GM08714 (cell line): ENCODE measurements at regions not wholly inside any gene's neighbourhood (a gene's known extent, or its start where the extent isn't known, plus 50 kb on each side); places are given as distances from the start of the nearest gene placed in this dataset.

Experiments used
- H3K4me3 ChIP-seq: fragments of 200-500 bp; sonication (Bioruptor generic); 2 replicates; pipeline ENCODE4 v1.5.1; 2014; ENCODE audit warnings: mild to moderate bottlenecking, low read length, inconsistent platforms
- ZNF274 ChIP-seq: IDR thresholded peaks from 2 replicates; pipeline ENCODE4 v1.6.1; 2012; ENCODE audit warnings: mild to moderate bottlenecking, low read depth, low read length

DNA sequence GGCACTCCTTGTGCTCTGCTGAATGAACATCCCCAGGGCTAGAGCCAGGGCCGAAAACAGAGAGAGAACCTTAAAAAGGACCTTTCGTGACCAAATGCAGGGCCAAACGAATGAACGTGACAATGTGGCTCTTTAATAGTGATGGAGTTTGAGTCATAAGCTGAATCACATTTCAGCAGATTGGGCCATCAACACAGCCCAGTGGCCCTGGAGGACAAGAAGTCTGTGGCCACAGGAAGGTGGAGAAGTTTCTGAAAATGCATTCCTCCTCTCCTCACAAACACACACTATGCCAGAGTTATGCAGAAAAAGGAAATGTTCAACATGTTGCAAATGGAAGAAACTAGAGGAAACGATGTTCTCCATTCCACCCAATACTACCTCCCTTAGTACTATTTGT lies 415.8 kb downstream of the HRH4 start:
- H3K4me3 ChIP-seq: no peak overlapping the region
- no peak for TF ChIP-seq ZNF274

DNA sequence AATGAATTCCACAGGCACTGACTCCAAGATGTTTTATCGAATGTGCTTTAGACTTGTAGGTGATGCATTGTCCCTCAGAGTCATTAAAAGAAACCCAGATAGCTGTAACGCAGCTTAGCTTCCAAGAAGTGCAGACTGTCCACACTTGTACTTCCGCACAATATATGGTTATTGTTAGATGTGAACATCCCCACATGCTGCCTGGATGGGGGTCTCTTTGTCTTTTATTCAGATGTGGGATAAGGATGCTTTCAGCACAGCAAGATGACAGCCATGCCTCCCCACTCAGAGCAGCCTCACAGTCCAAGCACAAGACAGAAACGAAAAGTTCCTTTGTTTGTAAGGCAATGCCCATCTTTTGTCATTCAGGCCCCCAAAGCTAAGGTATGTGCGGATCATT lies 416.6 kb downstream of the HRH4 start:
- TF ChIP-seq ZNF274: no peak
- no peak overlapping the region for H3K4me3 ChIP-seq

DNA sequence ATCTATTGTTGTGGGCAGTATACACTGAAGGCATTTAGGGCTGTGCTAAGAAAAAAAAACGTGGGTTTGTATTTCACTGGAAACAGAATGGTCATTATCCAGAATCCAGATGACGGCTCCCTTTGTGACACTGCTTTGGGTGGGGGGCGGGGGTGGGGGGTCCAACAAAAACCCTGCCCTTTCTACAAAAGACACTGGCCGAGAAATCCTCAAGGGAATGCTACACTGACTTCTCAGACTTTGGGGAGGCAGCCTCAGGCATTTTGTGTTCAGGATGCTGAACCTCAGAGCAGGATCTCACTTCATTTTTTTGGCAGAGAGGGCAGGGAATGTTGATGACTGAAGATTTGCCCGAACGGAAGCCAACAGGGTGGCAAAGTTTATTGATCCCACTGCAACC lies 417.1 kb downstream of the HRH4 start:
- H3K4me3 ChIP-seq: no peak overlapping the region
- TF ChIP-seq ZNF274: no peak

DNA sequence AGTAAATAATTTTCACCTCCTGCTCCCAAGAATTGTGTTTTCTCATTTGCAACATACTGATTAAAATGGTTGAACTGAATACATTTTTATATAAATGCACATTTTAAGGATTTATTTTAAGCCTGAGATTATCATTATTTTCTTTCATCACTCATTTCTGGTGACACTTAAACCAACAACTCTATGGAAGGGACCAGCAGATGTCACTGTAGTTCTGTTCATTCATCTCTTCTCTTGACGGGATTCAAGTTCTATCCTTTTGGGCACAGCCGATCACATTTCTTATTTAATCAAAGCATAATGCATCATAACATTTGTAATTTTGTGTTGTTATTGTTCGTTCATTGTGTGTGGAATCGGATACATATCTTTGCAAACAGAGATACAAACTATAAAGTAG lies 417.9 kb downstream of the HRH4 start:
- H3K4me3 ChIP-seq: no peak overlapping the region
- no peak for TF ChIP-seq ZNF274

DNA sequence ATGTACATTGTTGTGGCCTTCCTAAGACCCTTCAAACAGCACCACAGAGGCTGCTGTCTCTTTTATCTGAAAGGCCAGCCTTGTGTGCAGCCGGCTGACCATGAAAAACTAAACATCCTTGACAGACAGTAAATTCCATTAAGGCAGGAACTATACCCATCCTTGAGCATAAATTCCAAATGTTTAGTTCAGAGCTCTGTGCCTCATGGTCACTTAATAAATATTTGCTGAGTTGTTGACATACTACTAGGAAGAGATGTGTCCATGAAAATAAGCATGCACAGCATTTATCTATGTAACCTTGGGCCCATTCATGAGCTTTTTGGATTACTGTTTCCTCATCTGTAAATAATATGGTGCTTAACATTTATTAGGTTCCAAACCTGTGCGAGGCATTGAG lies 424.8 kb downstream of the HRH4 start:
- H3K4me3 ChIP-seq: no peak overlapping the region
- no peak for TF ChIP-seq ZNF274

DNA sequence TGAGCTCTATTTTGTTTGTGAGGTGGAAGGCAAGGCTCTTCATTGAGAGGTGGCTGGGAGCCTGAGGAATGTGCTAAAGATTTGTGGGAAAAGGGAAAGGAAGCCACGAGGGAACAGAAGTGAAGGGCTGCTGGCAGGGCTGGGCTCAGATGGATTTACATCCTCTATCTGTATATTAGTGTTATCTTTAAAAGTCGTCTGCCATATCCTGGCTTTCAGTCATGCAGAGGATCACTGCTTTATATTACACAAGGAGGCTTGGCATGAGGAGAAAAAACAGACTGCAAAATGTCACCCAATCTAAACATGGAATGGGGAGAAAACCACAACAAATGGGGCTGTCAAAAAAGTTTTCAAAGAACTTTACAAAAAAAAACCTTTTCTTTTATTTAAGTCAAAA lies 434.4 kb downstream of the HRH4 start:
- TF ChIP-seq ZNF274: no peak
- H3K4me3 ChIP-seq: no peak overlapping the region

DNA sequence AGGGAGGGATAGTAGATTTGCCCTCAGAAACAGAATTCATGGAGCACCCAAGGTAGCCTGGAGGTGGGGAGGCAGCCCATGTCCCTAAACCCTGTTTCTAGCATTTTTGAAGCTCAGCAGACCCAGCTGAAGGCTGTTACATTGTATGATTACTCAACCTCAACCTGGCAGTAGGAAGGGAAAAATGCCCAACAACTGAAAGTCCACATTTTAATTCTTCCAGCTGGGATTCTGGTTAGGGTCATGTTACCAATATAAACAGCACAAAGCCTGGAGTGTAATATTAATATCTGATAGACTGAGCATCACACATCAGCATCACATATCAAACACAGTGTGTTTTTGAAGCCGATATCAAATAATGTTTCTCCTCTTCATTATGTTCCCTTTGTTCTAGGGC lies 437.0 kb downstream of the HRH4 start:
- H3K4me3 ChIP-seq: no peak overlapping the region
- no peak for TF ChIP-seq ZNF274

DNA sequence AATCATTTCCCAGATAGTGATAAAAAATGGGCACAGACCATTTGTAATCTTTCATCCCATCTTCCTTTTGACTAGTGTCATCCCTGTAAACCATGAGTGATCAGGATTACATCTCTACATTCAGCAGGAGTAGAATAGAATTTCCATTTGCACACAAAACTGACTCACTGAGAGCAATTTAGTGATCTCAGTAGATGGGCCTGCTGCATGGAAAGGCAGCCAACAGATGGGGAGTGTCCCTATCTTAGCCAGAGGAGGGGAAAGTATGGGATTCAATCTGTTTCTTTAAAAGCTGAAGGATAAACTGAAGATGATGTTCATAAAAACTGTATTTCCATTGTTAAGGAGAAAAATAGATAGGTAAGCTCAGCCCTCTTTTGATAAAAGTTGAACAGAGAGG lies 441.7 kb downstream of the ZNF521 start:
- TF ChIP-seq ZNF274: no peak
- no peak overlapping the region for H3K4me3 ChIP-seq

DNA sequence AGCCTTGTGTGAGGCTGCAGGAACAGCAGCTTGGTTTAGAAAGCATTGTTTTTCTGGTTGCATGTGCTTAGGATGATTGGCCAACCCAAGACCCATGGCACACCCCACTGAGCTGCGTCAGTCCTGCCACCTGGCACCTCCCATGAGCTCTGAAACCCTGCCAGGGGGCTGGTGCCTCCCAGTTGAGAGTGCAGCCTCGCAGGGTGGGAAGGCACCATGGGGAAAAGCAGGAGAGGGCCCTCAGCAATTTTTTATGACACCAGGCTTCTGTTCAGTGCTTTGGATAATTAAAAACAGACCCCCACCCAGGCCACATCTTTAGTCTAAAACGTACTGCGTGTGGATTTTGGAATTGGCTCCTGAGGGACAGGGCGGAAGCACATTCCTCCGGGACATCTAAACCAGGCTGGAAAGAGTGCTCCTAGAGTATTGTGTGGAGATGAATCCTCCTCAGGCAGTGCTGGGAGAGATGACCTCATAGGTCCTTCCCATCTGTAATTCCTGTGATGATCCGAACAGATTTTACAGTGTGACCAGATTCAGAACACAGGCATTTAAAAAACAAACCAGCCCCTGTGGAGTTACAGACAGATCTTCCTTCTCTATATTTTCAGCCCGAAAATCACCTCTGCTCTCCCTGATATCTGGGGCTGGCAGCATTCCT lies 438.3 kb downstream of the ZNF521 start:
- TF ChIP-seq ZNF274: no peak
- H3K4me3 ChIP-seq: no peak overlapping the region

DNA sequence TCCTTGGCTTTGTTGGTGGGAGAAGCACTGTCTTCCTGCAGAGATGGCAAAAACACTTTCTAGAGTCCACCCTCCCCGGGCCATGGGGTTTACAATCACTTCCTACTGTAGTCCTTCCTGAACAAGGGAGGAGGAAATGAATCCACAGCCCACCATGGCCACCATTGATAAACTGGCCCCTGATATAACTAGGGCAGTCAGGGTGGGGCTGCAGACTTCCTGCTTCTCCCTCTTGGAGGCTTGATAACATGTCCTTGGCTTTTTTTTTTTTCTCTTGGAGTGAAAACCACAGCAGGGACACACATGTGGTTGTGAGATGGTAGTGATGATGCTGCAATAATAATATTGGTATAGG lies 437.8 kb downstream of the ZNF521 start:
- TF ChIP-seq ZNF274: no peak

DNA sequence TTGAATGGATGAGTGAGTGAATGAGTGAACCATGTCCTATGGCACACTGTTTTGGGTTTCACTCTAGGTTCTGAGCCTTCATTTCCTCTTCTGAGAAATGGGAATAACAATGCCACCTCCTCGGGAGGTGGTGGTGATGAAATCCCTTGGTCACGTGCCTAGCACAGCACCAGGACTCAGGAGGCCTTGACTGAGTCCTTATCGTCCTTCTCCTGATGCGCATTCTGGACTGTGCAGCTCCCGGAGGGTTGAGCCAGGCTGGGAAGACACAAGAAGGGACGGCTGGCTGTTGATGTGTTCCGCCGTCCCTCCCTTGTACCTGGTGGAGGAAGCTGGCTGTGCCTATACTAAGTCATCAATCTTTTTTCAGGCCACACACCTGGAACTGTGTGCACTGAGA lies 437.3 kb downstream of the ZNF521 start:
- H3K4me3 ChIP-seq: no peak overlapping the region
- TF ChIP-seq ZNF274: no peak

More for the DNA sequence above, 437.8 kb downstream of the ZNF521 start:
- no peak overlapping the region for H3K4me3 ChIP-seq

DNA sequence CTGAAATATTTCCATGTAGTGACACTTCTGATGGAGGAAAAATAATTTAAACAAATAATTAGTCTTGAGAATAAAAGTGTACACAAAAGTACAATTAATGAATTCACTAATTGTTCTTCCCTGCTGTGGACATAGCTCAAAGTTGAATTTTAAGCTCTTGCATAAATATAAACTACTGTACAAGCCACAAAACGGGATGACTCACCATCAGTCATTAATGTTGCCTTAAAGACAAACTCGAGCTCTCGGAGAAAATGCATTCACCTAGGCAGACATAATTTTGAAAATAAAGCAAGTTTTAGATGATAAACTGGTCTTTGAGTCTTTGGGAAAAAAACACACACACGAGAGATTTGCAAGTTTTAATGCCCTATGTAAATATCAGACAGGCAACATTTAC lies 436.4 kb downstream of the ZNF521 start:
- TF ChIP-seq ZNF274: no peak
- no peak overlapping the region for H3K4me3 ChIP-seq

DNA sequence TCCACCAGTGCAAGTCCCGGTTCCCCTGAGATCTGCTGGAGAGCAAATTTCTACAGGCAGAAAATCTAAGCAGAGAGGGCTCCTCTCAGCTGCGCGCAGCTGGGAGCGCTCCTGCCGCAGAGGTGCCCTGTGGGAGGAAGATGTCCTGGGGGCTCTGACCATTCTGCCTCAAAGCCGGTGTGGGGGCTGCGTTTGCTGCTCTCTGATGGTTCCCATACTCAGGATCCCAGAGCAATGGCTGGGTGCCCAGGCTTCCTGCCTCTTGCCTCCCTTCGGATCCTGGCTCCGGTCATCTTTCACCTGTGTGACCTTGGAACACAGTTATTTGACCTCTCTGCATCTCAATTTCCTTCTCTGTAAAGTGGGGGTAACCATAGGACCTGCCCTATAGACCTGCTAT lies 434.2 kb downstream of the ZNF521 start:
- TF ChIP-seq ZNF274: no peak
- no peak overlapping the region for H3K4me3 ChIP-seq

DNA sequence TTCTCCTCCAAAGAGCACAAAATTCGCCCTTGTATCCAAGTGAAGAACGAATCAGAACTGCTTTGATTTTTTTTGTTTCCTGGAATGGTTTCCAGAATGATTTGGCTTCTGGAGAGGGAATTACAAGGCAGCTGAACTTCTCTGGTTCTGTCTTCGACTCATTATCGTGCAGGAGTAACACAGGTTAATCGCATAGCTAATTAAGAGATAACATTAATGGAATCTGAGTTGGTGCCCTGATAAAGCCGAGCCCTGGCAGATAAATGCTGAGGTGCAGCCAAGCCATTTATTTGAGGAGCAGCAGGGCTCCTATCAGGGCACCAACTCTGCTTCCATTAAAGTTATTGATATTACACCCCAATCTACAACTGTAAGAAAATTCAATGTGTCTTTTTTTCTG lies 433.7 kb downstream of the ZNF521 start:
- no peak overlapping the region for H3K4me3 ChIP-seq
- no peak for TF ChIP-seq ZNF274

DNA sequence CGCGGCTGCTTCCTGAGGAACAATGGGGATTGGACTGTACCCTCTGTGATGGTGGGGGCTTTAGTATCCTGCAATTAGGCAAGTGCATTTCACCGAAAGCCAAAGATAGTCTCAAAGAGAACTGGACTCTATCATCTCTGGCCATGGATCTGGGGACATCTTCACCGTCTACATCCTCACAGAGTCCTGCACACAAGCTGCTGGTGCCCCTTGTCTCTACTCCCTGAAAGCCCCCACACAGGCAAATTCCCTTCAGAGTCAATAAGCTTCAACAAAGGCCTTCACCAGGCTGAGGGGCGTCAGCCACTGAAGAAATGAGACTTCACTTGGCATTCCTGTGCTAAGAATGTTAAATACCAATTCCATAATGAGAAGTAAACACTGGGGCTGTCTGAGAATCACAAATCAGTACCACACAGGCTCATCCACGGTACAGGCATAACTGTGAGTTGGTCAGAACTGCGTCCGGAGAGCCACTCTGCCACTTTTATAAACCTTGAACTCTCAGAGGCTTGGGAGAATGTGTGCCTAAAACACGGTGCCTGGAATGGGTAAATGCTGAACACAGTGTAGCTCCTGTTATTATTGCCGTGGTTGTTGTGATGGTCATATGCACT lies 432.7 kb downstream of the ZNF521 start:
- no peak for TF ChIP-seq ZNF274
- H3K4me3 ChIP-seq: no peak overlapping the region

DNA sequence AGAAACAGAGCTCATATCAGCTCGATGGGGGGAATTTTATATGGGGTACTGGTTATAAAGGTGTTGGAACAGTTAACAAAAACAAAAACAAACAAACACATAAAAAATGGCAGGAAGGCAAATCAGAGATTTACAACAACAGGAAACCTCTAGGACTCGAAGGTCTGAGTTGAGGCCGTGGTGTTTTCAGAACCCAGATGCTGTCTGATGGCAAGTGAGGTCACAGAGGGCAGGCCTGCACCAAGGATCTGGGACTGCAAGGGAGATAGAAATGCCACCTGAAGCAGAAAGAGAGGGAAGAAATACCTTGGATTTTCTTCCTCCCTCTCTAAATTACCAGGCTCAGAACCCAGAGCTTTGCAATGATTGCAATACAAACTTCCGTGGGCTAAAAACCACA lies 429.5 kb downstream of the ZNF521 start:
- no peak overlapping the region for H3K4me3 ChIP-seq
- TF ChIP-seq ZNF274: no peak
